Loucy (cell line): ENCODE measurements at regions not wholly inside any gene's neighbourhood (a gene's known extent, or its start where the extent isn't known, plus 50 kb on each side); places are given as distances from the start of the nearest gene placed in this dataset.

Experiments used
- CTCF ChIP-seq: fragments of 200-600 bp; sonication (generic); conservative IDR thresholded peaks from 2 replicates; pipeline ENCODE4 v1.5.1; 2014; ENCODE audit warnings: mild to moderate bottlenecking, antibody characterized with exemption, low read length
- EZH2phosphoT487 ChIP-seq: fragments of 200-600 bp; IDR thresholded peaks from 2 replicates; pipeline ENCODE4 v1.6.1; 2018; ENCODE audit warnings: antibody characterized with exemption, mild to moderate bottlenecking, moderate library complexity, borderline replicate concordance

DNA sequence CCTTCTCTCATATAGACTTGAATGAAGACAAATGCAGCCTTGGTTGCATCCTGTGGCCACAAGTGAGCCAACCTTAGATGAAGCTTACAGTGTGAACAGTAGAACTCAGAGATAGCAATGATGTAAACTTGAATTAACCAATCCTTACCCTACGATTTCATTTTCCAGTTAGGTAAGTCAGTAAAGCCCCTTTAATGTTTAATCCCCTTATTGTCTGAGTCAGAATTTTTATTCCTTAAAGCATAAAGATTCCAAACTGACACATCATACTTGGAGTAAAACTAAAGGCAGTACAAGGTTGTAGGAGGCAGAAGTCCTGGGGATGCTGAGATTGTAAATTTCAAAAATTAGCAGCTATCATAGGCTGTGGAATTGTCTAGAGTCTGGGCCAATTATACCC, 507.8 kb upstream of the DPH6 start:
- no peak for TF ChIP-seq CTCF
- TF ChIP-seq EZH2phosphoT487 = no peak
